ENCODE measurements at regions not wholly inside any gene's neighbourhood (a gene's known extent, or its start where the extent isn't known, plus 50 kb on each side); places are given as distances from the start of the nearest gene placed in this dataset.

DNA sequence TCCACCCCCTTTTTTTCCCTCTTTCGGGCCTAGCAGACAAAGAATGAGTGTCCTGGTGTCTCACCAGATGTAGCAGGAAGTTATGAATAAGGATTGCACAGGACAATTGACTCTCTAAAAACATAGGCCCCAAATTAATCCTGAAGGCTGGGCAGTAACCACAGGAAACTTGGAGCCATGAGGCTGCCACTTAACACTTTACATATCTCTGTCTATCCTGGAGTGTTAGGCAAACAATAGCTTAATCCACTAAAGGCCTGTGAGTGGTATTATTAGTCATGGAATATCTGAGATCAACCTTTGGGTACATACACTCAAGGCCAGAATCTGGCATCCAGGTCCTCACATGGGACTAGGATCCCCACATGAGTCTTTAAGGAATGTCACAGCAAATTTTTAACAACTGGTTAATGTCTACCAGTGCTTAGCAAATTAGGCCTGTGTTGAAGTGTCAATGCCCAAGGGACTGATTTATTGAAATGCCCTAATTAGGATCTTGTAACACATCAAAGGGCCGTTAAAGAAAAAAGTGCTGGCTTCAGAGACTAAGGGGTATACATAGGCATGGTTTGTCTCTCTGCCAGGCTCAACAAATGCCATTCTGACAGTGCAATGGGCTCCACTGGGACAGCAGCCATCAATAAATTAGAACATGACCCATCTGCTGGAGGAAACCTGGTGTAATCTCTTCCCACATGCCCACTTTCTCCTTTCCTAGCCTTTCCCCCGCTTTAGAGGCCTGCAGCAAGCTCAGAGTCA lies 196.7 kb upstream of the TBX20 start:
- Histone ChIP-seq H3K4me1 (replicated peaks in 1 of 2) (no peaks in the 10 kb centered on the region), H3K4me3 (no peak overlapping the region), H3K27ac (no peak overlapping the region)
- WGBS, 10 experiments, result 0 to 84% (median 36%) methylated on average over 1 to 3 of the region's 3 CpGs; no CpG with 5 or more reads in 4 of the 10 experiments
- in situ Hi-C loops (cut with MboI; ENCODE audit: low pct_unique_long_range_greater_than_20kb in 2 of 9, low sequenced_read_pairs in 9 of 9, unreplicated experiment in 9 of 9), result no loop called here
- ATAC-seq (replicated peaks in 6 of 8), result no peak

DNA sequence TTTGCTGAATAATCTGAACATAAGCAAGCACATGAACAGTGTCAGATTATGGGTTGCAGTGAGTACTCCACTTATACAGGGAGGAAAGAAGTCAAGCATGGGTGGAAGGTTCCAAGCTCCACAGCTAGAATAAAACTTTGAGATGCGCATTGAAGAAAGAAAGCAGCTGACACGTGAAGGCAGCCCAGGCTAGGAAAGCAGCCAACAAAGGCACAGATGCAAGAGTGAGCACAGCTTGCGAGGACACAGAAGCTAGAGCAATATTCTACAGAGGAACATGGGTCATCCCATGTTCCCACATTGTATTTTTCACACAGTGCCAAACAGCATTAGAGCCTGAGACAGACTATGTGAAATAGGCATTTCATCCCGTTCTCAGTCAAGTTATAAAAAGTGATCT lies 194.6 kb upstream of the TBX20 start:
- in situ Hi-C loops (cut with MboI; ENCODE audit: low pct_unique_long_range_greater_than_20kb in 2 of 9, low sequenced_read_pairs in 9 of 9, unreplicated experiment in 9 of 9), result no loop called here
- WGBS, 10 experiments, result 0 to 86% (median 53%) methylated on average over 2 to 4 of the region's 4 CpGs; no CpG with 5 or more reads in 2 of the 10 experiments
- peak in 3 of 8 experiments; percentile 32 to 46 (median 36) for ATAC-seq (replicated peaks in 6 of 8)

DNA sequence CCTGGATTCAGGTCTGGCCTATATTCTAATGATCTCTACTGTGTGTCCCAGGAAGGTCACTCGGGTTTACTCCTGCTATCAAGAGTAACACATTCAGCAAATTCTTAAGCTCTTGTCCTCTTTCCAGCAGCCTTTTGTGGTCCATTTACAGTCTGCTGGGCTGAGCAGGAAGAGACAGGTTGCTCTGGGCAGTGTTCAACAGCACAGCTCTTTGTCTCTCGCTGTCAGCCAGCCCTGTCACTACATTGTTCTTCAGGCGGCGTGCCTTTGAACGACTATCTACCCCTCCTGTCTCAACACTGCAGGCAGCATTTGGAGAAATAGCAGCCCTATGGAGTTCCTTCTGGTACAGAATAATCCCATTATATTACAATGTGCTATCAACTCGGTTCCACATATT lies 192.2 kb upstream of the TBX20 start:
- no peaks in the 10 kb centered on the region for H3K4me1 ChIP-seq (replicated peaks in 1 of 2)
- H3K27ac ChIP-seq, result no peak overlapping the region
- in situ Hi-C loops (cut with MboI; ENCODE audit: low pct_unique_long_range_greater_than_20kb in 2 of 9, low sequenced_read_pairs in 9 of 9, unreplicated experiment in 9 of 9), result no loop called here
- peak in 5 of 8 experiments; percentile 52 to 82 (median 72) for ATAC-seq (replicated peaks in 6 of 8)
- 0 to 61% (median 27%) methylated on average over 1 to 5 of the region's 6 CpGs; no CpG with 5 or more reads in 2 of the 10 experiments for whole genome bisulfite sequencing, 10 experiments
- H3K4me3 ChIP-seq, result no peak overlapping the region

More for the DNA sequence above, 194.6 kb upstream of the TBX20 start:
- no peak overlapping the region for H3K27ac ChIP-seq
- no peak overlapping the region for H3K4me3 ChIP-seq
- no peaks in the 10 kb centered on the region for H3K4me1 ChIP-seq (replicated peaks in 1 of 2)

DNA sequence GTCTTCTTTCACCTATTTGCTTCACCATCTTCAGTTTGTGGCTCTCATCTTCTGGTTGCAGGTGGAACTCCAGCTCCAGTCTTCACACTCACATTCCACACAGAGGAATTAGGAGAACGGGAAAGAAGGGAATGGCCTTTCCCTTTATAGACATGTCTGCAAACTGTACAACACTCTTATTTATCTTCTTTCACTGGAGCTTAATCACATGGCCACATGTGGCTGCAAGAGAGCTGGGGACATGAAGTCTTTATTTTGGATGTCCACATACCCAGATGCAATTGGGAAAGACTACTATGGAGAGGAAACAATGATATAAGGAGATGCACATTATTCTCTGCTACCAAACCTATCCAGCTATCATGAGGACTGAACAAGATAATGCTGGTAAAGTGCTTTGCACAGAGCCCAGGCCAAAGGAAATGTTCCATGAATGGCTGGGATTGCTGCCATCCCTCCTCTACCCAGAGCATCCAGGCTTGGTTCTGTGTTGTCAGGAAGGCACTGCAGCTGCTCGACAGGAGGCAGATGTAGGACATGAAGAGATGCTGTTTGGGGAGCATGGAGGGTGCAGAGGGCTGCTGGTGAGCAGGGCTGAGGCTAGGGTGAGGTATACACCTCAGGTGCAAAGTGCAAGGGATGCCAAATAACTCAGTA lies 183.8 kb upstream of the TBX20 start:
- in situ Hi-C loops (cut with MboI; ENCODE audit: low pct_unique_long_range_greater_than_20kb in 2 of 9, low sequenced_read_pairs in 9 of 9, unreplicated experiment in 9 of 9), result no loop called here
- ATAC-seq (replicated peaks in 6 of 8), result no peak
- WGBS, 10 experiments, result 0 to 100% (median 78%) methylated on average over 1 to 2 of the region's 2 CpGs; no CpG with 5 or more reads in 4 of the 10 experiments
- Histone ChIP-seq H3K27ac (no peak overlapping the region), H3K4me3 (no peak overlapping the region), H3K4me1 (replicated peaks in 1 of 2) (no peaks in the 10 kb centered on the region)

DNA sequence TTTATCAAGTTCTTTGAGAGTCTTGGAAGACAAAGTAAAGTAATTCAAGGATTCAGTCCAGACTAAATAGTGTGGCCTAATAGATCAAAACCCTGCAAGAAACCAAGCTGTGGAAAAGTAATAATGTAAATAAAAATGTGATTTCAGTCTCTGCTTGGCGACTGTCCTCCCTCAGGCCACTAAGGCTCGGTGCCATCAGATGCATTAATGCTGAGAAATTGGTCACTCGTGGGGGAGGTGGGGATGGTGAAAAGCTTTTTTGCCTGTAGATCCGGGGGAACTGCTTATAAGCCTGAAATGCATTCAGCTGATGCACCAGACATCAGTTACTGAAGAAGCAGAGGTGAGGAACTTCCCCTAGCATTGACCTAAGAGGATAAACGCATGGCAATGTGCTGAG lies 182.6 kb upstream of the TBX20 start:
- ATAC-seq (replicated peaks in 6 of 8), result no peak
- Histone ChIP-seq H3K4me3 (no peak overlapping the region), H3K27ac (no peak overlapping the region), H3K4me1 (replicated peaks in 1 of 2) (no peaks in the 10 kb centered on the region)
- 0 to 100% (median 74%) methylated on average over 1 to 5 of the region's 5 CpGs for WGBS, 10 experiments
- in situ Hi-C loops (cut with MboI; ENCODE audit: low pct_unique_long_range_greater_than_20kb in 2 of 9, low sequenced_read_pairs in 9 of 9, unreplicated experiment in 9 of 9), result no loop called here

DNA sequence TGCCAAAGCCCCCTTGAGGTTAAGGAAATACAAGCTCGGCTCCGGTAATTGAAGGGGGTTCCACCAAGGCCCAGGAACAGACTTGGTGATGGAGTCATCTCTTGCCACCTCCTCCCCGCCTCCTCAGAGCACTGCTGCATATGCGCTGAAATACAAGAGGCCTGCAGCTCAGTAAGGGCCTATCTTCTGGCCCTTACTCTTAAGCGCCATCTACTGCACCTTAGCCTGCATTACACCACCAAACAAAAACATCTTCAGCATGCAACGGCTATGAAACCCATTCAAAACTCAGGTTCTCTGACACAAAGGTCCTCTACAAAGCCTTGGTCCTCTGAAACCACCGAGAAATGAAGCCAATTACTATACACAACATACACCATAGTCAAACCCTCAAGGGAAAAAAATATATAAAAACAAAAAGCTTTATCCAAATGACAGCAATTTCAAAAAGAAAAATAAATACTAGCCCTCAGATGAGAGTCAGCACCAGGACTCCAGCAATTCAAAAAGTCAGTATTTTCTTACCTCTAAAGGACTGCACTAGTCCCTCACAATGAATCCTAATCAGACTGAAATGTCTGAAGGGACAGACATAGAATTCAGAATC lies 176.8 kb upstream of the TBX20 start:
- 28 to 100% (median 56%) methylated on average over 1 to 7 of the region's 7 CpGs; no CpG with 5 or more reads in 3 of the 10 experiments for WGBS, 10 experiments

DNA sequence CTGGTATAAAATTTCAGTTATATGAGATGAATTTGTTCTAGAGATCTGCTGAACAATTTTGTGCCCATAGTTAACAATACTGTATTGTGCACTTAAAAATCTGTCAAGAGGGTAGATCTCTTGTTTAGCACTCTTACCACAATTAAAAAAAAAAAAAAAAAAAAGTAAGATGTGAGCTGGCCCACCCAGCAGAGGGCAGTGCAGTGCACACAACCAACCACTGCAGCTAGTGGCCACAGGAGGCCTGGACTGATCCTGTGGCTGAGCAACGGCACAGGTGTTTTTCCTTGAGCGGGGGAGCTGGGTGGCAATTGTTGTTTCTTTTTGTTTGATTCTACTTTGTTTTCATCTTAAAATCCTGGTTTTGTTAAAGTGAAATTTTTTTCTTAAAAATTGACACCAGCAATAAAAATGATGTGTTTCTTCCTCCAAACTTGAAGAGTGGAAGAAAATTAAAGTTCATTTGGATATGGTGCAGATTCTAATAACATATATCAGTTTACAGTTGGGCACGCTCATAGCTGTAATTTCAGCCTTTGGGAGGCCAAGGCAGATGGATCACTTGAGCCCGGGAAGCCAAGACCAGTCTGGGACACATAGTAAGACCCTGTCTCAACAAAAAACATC lies 171.1 kb upstream of the TBX20 start:
- in situ Hi-C loops (cut with MboI; ENCODE audit: low pct_unique_long_range_greater_than_20kb in 2 of 9, low sequenced_read_pairs in 9 of 9, unreplicated experiment in 9 of 9), result no loop called here
- Histone ChIP-seq H3K4me3 (no peak overlapping the region), H3K27ac (no peak overlapping the region), H3K4me1 (replicated peaks in 1 of 2) (no peaks in the 10 kb centered on the region)
- ATAC-seq (replicated peaks in 6 of 8), result peak in 3 of 8 experiments; percentile 43 to 59 (median 49)
- 23 to 100% (median 51%) methylated on average over 1 to 4 of the region's 4 CpGs; no CpG with 5 or more reads in 3 of the 10 experiments for WGBS, 10 experiments

More for the DNA sequence above, 176.8 kb upstream of the TBX20 start:
- Histone ChIP-seq H3K4me3 (no peak overlapping the region), H3K4me1 (replicated peaks in 1 of 2) (no peaks in the 10 kb centered on the region), H3K27ac (no peak overlapping the region)
- in situ Hi-C loops (cut with MboI; ENCODE audit: low pct_unique_long_range_greater_than_20kb in 2 of 9, low sequenced_read_pairs in 9 of 9, unreplicated experiment in 9 of 9), result no loop called here
- ATAC-seq (replicated peaks in 6 of 8), result peak in 1 of 8 experiments; percentile 35

DNA sequence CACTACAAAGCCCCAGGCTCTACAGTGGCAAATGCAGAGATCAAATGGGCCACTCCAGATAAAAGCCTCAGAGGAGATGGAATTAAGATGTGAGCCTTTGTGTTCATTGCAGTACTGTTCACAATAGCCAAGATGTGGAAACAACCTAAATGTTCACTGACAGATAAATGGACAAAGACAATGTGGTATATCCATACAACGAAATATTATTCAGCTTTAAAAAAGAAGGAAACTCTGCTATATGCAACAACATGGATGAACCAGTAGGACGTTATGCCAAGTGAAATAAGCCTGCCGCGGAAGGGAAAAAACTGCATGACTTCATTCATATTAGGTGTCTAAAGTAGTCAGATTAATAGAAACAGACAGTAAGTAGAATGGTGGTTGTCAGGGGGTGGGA lies 170.5 kb upstream of the TBX20 start:
- 22 to 100% (median 82%) methylated on average over 1 to 4 of the region's 4 CpGs; no CpG with 5 or more reads in 1 of the 10 experiments for WGBS, 10 experiments
- Histone ChIP-seq H3K4me3 (no peak overlapping the region), H3K27ac (no peak overlapping the region), H3K4me1 (replicated peaks in 1 of 2) (no peaks in the 10 kb centered on the region)
- in situ Hi-C loops (cut with MboI; ENCODE audit: low pct_unique_long_range_greater_than_20kb in 2 of 9, low sequenced_read_pairs in 9 of 9, unreplicated experiment in 9 of 9), result no loop called here
- ATAC-seq (replicated peaks in 6 of 8), result no peak

DNA sequence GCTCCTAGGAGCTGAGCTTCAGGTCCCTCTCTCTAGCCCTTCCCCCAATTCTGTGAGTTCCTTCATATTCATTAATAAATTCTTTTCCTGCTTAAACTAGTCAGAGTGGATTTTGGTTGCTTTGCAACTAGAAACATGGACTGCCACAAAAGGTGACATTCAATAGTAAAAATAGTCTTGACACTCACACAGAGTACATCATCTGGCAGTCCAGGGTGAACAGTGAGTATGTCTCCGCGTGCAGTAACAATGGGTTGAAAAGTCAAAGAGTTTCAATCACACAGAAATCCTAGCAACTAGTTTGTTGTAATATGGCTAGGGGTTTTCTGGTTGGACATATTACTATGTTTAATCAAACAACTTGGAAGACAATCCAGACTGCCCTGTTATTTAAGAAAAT lies 168.8 kb upstream of the TBX20 start:
- no peak for ATAC-seq (replicated peaks in 6 of 8)
- 17 to 100% (median 60%) methylated on average over 2 of the region's 2 CpGs; no CpG with 5 or more reads in 1 of the 10 experiments for WGBS, 10 experiments
- in situ Hi-C loops (cut with MboI; ENCODE audit: low pct_unique_long_range_greater_than_20kb in 2 of 9, low sequenced_read_pairs in 9 of 9, unreplicated experiment in 9 of 9), result no loop called here
- Histone ChIP-seq H3K4me3 (no peak overlapping the region), H3K27ac (no peak overlapping the region), H3K4me1 (replicated peaks in 1 of 2) (no peaks in the 10 kb centered on the region)

DNA sequence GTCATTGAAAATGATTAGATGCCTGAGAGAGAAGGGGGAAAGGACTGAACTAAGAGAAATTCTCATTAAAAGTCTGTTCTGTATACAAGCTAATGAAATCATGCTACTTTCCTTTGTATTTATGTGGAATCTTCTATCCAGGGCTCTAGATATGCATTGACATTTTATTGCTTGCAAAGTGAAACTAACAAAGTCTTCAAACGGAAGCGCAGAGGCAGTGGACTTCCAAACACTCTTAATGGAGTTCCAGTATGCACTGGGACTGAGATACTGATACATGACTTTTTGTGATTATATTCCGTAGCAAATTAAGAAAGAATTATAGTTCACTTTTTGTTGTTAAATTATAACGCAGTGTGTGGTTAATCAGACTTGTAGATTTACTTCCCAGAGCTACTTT lies 166.8 kb upstream of the TBX20 start:
- 0 to 76% (median 53%) methylated on average over 3 to 4 of the region's 4 CpGs; no CpG with 5 or more reads in 2 of the 10 experiments for WGBS, 10 experiments
- in situ Hi-C loops (cut with MboI; ENCODE audit: low pct_unique_long_range_greater_than_20kb in 2 of 9, low sequenced_read_pairs in 9 of 9, unreplicated experiment in 9 of 9), result no loop called here
- Histone ChIP-seq H3K4me3 (no peak overlapping the region), H3K4me1 (replicated peaks in 1 of 2) (no peaks in the 10 kb centered on the region), H3K27ac (no peak overlapping the region)
- ATAC-seq (replicated peaks in 6 of 8), result peak in 2 of 8 experiments; percentile 57

DNA sequence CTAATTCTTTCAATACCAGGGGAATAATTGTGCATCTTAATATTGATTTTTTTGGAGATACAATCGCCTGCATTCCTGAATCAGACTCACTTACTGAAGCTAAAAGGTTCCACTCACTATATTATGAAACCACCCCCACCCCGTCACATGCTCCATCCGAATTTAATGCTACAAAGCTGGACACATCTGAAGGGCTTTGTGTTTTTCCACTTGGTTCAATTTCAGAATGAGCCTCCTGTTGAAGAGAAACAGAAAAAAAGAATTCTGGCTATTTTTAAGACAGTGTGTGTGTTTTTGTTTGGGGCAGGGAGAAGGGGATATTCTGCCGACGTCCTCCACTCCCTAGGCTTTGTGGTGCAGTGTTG lies 165.5 kb upstream of the TBX20 start:
- no peak for ATAC-seq (replicated peaks in 6 of 8)
- Histone ChIP-seq H3K4me3 (no peak overlapping the region), H3K4me1 (replicated peaks in 1 of 2) (no peaks in the 10 kb centered on the region), H3K27ac (no peak overlapping the region)
- in situ Hi-C loops (cut with MboI; ENCODE audit: low pct_unique_long_range_greater_than_20kb in 2 of 9, low sequenced_read_pairs in 9 of 9, unreplicated experiment in 9 of 9), result no loop called here
- WGBS, 10 experiments, result 0 to 100% (median 60%) methylated on average over 1 to 4 of the region's 5 CpGs; no CpG with 5 or more reads in 2 of the 10 experiments

DNA sequence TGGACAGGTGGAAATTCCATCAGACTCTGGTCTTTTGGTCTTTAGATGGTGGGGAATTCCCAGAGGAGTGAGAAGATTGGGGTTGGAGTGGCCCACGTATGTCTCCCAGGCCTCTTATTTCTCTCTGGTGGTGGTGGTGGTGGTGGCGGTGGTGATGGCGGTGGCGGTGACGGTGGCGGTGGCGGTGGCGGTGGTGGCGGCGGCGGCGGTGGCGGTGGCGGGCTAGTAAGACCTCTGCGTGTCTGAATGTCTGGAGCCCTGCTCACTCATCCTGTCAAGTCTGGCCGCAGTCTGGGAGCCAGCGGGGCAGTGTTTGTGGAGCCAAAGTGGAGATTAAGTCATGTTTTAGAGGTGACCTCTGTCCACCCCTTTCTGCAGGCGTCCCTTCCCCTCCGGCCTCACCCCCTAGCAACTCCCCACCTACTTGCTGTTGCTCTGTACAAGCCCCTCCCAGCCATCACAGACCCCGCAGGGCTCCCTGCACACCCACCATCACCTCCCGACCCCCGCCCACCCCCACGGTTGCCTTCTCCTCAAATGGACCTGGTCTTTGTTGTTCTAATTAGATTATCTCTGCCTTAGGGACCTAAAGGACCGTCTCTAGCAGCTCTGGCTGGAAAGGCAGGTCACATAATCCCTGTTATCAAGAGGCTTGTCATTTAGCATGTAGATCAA lies 165.0 kb upstream of the TBX20 start:
- in situ Hi-C loops (cut with MboI; ENCODE audit: low pct_unique_long_range_greater_than_20kb in 2 of 9, low sequenced_read_pairs in 9 of 9, unreplicated experiment in 9 of 9), result no loop called here
- 17 to 50% methylated on average over 1 of the region's 24 CpGs; no CpG with 5 or more reads in 8 of the 10 experiments for WGBS, 10 experiments
- ATAC-seq (replicated peaks in 6 of 8), result no peak

More for the DNA sequence above, 165.0 kb upstream of the TBX20 start:
- Histone ChIP-seq H3K4me1 (replicated peaks in 1 of 2) (no peaks in the 10 kb centered on the region), H3K27ac (no peak overlapping the region), H3K4me3 (no peak overlapping the region)
